Breast epithelium (tissue), 4 donors: ENCODE measurements at regions not wholly inside any gene's neighbourhood (a gene's known extent, or its start where the extent isn't known, plus 50 kb on each side); places are given as distances from the start of the nearest gene placed in this dataset.

Experiments
- DNase-seq, 2 donors: peaks; one replicate each; pipeline ENCODE4 v3.0.0-alpha.2; 2019; ENCODE audit warnings: low spot score in 2 of 2
- H3K27ac ChIP-seq, 2 donors: fragments of 200-600 bp; sonication (generic) in 1 of 2; one replicate each; pipeline ENCODE4 v1.5.1; 2016 to 2019; ENCODE audit warnings: mild to moderate bottlenecking in 1 of 2
- H3K27me3 ChIP-seq, 2 donors: fragments of 200-600 bp; sonication (generic) in 1 of 2; one replicate each; pipeline versions ENCODE4 v1.5.1 to v1.6.0; 2017 to 2019; ENCODE audit warnings: control low read depth in 1 of 2, mild to moderate bottlenecking in 1 of 2
- H3K36me3 ChIP-seq: fragments of 200-600 bp; one replicate; pipeline ENCODE4 v1.5.1; 2019
- H3K4me1 ChIP-seq, 2 donors: fragments of 200-600 bp; sonication (generic); one replicate each; pipeline ENCODE4 v1.5.1; 2016 to 2019; ENCODE audit warnings: control low read depth in 1 of 2
- H3K4me3 ChIP-seq, 3 donors: fragments of 200-600 bp; sonication (generic); 1 replicate in 2 of 3; 2 replicates in 1 of 3; pipeline ENCODE4 v1.5.1; 2016 to 2019; ENCODE audit warnings: mild to moderate bottlenecking in 3 of 3, moderate library complexity in 2 of 3
- H3K9me3 ChIP-seq, 2 donors: fragments of 200-600 bp; sonication (generic) in 1 of 2; one replicate each; pipeline ENCODE4 v1.5.1; 2016 to 2019; ENCODE audit warnings: control low read depth in 1 of 2
- POLR2A ChIP-seq: fragments of 450-650 bp; IDR thresholded peaks from one replicate; pipeline ENCODE4 v1.6.1; 2016; ENCODE audit warnings: antibody characterized with exemption, mild to moderate bottlenecking, moderate library complexity
- POLR2AphosphoS5 ChIP-seq, 3 donors: sonication (generic); formaldehyde crosslinking; IDR thresholded peaks; one replicate each; pipeline ENCODE4 v1.6.1; 2017; ENCODE audit warnings: antibody characterized with exemption in 3 of 3
- intact Hi-C: fragments of 100-400 bp; cut with DNase I; formaldehyde crosslinking; loops from one replicate; pipeline ENCODE4 v1.15.1; 2023; ENCODE audit warnings: low total_unique reads
- TF ChIP-seq, protein P1 (sequence below), 3 donors: fragments of 450-650 bp; IDR thresholded peaks; one replicate each; pipeline ENCODE4 v1.5.1; 2016 to 2017; ENCODE audit warnings: antibody characterized with exemption in 3 of 3, mild to moderate bottlenecking in 3 of 3, moderate library complexity in 3 of 3

DNA sequence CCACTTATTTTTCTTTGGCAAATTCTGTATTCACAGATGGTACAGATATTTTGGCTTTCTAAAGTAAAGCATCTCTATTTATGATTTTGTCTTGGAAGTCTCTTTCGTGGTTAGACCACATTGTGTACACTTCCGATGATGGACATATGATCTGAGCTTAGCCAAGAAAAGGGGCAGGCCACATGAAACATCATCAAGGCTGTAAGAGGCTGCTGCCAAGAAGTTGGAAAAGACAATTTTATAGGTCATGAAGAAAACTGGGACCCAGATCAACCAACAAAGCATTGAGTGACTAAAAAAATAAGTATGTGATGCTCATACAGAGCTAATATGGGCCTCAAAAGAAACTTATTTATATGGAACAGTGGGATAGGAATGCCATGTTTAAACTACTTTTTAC, 266.4 kb downstream of the HAO1 start:
- no peaks in the 10 kb centered on the region for H3K4me1 ChIP-seq
- no peaks in the 10 kb centered on the region for H3K9me3 ChIP-seq
- no peak for DNase-seq
- H3K27me3 ChIP-seq, result no peaks in the 10 kb centered on the region
- TF ChIP-seq POLR2AphosphoS5 (IDR thresholded peaks at IDR 0.05) (no peak), POLR2A (no peak)
- TF ChIP-seq, protein P1, sequence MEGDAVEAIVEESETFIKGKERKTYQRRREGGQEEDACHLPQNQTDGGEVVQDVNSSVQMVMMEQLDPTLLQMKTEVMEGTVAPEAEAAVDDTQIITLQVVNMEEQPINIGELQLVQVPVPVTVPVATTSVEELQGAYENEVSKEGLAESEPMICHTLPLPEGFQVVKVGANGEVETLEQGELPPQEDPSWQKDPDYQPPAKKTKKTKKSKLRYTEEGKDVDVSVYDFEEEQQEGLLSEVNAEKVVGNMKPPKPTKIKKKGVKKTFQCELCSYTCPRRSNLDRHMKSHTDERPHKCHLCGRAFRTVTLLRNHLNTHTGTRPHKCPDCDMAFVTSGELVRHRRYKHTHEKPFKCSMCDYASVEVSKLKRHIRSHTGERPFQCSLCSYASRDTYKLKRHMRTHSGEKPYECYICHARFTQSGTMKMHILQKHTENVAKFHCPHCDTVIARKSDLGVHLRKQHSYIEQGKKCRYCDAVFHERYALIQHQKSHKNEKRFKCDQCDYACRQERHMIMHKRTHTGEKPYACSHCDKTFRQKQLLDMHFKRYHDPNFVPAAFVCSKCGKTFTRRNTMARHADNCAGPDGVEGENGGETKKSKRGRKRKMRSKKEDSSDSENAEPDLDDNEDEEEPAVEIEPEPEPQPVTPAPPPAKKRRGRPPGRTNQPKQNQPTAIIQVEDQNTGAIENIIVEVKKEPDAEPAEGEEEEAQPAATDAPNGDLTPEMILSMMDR (IDR thresholded peaks at IDR 0.05), result no peak
- no peak overlapping the region for H3K4me3 ChIP-seq
- no peak overlapping the region for H3K27ac ChIP-seq
- intact Hi-C loops, result no loop called here
- no peaks in the 10 kb centered on the region for H3K36me3 ChIP-seq

DNA sequence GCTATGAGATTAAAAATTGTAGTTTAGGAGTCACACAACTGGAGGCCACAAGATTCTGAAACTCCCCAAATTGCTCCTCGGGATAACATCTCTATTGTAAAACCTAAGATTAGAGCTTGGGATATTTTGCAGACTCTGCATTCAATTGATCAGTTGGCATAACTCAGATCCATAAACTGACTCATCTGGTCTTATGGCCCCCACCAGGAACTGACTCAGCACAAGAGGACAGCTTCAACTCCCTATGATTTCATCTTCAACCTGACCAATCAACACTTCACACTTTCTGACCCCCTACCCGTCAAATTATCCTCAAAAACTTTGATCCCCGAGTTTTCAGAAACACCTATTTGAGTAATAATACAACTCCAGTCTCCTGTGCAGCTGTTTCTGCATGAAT, 257.3 kb downstream of the HAO1 start:
- no peaks in the 10 kb centered on the region for H3K27me3 ChIP-seq
- H3K9me3 ChIP-seq, result no peaks in the 10 kb centered on the region
- H3K27ac ChIP-seq, result no peak overlapping the region
- no peak overlapping the region for H3K4me3 ChIP-seq
- TF ChIP-seq POLR2A (no peak), POLR2AphosphoS5 (IDR thresholded peaks at IDR 0.05) (no peak)
- TF ChIP-seq, protein P1 (IDR thresholded peaks at IDR 0.05), result no peak
- DNase-seq, result no peak
- no peaks in the 10 kb centered on the region for H3K36me3 ChIP-seq
- intact Hi-C loops, result no loop called here
- no peaks in the 10 kb centered on the region for H3K4me1 ChIP-seq

DNA sequence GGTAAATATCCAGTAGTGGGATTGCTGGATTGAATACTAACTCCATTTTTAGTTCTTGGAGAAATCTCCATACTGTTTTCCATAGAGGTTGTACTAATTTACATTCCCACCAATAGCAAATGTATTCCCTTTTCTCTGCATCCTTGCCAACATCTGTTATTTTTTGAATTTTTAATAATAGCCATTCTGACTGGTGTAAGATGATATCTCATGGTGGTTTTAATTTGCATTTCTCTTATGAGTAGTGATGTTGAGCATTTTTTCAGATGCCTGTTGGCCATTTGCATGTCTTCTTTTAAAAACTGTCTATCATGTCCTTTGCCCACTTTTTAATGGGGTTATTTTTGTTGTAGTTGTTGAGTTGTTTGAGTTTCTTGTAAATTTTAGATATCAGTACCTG, 253.2 kb downstream of the HAO1 start:
- Histone ChIP-seq H3K27ac (no peak overlapping the region), H3K36me3 (no peaks in the 10 kb centered on the region), H3K4me1 (no peaks in the 10 kb centered on the region), H3K4me3 (no peak overlapping the region), H3K9me3 (peaks cover 0 to 5% of the 10 kb centered on the region in 2 donors), H3K27me3 (no peaks in the 10 kb centered on the region)
- intact Hi-C loops, result no loop called here
- TF ChIP-seq, protein P1 (IDR thresholded peaks at IDR 0.05), result no peak
- TF ChIP-seq POLR2AphosphoS5 (IDR thresholded peaks at IDR 0.05) (no peak), POLR2A (no peak)
- no peak for DNase-seq

DNA sequence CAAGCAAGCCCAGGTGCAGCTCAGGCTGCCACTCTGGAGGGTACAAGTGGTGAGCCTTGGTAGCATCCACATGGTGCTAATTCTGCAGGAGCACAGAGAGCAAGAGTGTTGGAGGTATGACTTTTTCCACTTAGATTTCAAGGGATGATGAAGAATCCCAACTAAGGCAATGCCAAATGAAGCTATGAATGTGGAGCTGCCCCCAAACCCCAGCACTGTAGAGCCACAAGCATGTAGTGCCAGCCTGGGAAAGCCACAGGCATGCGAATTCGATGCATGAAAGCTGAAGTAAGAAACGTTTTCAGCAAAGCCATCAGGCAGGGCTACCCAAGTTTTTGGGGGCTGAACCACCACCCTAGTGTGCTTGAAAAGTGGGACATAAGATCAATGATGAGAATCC, 251.1 kb downstream of the HAO1 start:
- H3K4me3 ChIP-seq, result no peak overlapping the region
- TF ChIP-seq, protein P1 (IDR thresholded peaks at IDR 0.05), result no peak
- TF ChIP-seq POLR2AphosphoS5 (IDR thresholded peaks at IDR 0.05) (no peak), POLR2A (no peak)
- no peaks in the 10 kb centered on the region for H3K36me3 ChIP-seq
- H3K4me1 ChIP-seq, result no peaks in the 10 kb centered on the region
- H3K9me3 ChIP-seq, result peaks cover 0 to 5% of the 10 kb centered on the region in 2 donors
- H3K27ac ChIP-seq, result no peak overlapping the region
- intact Hi-C loops, result no loop called here
- DNase-seq, result no peak
- H3K27me3 ChIP-seq, result no peaks in the 10 kb centered on the region

DNA sequence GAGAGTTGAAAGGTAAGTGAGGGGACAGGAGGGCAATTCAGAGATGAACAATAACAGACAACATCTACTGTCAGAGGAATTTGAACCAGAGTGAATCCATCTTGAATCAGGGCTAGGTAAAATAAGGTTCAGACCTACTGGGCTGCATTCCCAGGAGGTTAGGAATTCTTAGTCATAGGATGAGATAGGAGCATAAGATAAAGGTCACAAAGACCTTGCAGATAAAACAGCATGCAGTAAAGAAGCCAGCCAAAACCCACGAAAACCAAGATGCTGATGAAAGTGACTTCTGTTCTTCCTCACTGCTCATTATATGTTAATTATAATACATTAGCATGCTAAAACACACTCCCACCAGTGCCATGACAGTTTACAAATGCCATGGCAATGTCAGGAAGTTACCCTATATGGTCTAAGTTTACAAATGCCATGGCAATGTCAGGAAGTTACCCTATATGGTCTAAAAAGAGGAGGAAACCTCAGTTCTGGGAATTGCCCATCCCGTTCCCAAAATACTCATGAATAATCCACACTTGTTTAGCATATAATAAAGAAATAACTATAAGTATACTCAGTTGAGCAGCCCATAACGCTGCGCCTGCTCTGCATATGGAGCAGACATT, 248.5 kb downstream of the HAO1 start:
- intact Hi-C loops, result no loop called here
- TF ChIP-seq POLR2AphosphoS5 (IDR thresholded peaks at IDR 0.05) (no peak), POLR2A (no peak)
- TF ChIP-seq, protein P1 (IDR thresholded peaks at IDR 0.05), result no peak
- H3K27ac ChIP-seq, result no peak overlapping the region
- peaks cover 0 to 5% of the 10 kb centered on the region in 2 donors for H3K9me3 ChIP-seq
- no peaks in the 10 kb centered on the region for H3K4me1 ChIP-seq
- DNase-seq, result no peak
- no peaks in the 10 kb centered on the region for H3K36me3 ChIP-seq
- no peak overlapping the region for H3K4me3 ChIP-seq
- no peaks in the 10 kb centered on the region for H3K27me3 ChIP-seq
